GM21717 (cell line): ENCODE measurements at regions not wholly inside any gene's neighbourhood (a gene's known extent, or its start where the extent isn't known, plus 50 kb on each side); places are given as distances from the start of the nearest gene placed in this dataset.
"Not testable (repeated sequence)": the region's sequence is repeated elsewhere in the genome, so short reads cannot be mapped to it uniquely, and the experiment has no call there.

Experiments
- ATAC-seq: cut with Tn5 transposase; IDR thresholded peaks from one replicate; pipeline ENCODE4 v1.9.1; 2021; ENCODE audit warnings: mild to moderate bottlenecking, moderate library complexity; ENCODE audit not compliant: unreplicated experiment

DNA sequence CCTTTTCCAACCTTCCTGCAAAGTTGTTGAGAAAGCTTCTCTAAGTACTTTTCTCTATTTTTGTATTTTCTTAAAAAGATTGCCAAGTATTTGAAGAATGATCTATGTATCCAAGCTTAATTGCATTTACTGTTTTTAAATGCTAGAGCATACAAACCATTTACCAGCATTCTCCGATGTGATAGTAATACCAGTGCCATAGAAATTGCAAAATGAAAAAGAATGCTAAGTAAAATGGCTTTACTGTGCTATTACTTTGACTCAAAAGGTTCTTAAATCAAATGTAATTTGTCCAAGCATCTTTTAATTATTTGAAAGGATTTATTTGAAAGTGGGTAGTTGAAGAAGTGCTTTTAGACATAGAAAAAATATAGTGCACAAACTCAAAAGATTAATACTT lies 1183.2 kb downstream of the RAPGEF2 start:
- ATAC-seq = no peak

DNA sequence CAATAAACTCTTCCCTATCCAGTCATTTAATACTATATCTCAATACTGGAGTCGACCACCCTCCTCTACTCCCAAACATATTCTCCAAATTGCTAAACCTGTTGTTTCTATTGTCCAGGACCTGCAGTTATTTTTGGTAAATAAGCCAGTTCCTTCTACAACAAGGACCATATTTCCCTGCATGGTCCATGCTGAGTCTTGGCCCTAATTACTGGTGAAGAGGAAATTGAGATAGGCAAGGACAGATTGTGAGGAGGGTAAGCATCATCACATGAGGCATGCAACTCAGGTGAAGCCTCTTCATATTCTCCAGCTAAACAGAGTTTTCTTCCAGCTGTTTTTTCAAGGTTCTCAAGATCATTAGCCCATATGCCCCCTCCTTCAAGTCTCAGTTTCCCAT lies 1193.6 kb downstream of the RAPGEF2 start:
- ATAC-seq = no peak

DNA sequence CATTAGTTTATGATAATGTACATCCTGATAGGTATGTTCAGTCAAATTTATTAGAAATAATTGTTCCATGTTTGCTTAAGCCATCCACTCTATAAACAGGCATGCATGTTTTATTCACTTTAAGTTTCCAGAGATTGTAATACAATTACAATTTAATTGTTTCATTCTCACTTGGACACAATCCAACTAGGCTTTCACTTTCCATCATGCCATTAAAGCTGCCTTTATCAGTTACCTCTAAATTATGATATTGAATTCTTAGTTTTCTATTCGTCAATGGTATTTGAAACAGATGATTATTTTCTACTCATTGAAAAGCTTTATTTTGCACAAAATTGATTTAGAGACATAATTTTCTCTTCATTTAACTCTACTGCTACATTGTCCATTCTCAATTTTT lies 1196.3 kb downstream of the RAPGEF2 start:
- ATAC-seq = no peak

DNA sequence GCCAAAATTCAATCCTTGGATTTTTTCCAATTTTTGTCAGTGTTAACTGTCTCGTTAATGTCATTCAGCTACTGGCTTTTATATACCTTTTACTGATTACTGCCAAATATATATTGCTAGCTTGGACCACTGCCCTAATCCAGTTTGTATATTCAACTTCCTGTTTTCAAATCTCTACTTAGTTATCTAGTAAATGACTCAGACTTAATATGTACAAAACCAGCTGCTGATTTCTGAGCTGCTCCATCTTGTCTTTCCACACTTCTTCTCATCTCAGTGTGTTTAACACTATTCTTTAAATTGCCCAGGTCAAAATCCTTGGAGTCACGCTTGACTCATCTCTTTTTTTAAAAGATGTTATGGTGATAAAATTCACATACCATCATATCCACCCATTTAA lies 1196.7 kb downstream of the RAPGEF2 start:
- no peak for ATAC-seq

DNA sequence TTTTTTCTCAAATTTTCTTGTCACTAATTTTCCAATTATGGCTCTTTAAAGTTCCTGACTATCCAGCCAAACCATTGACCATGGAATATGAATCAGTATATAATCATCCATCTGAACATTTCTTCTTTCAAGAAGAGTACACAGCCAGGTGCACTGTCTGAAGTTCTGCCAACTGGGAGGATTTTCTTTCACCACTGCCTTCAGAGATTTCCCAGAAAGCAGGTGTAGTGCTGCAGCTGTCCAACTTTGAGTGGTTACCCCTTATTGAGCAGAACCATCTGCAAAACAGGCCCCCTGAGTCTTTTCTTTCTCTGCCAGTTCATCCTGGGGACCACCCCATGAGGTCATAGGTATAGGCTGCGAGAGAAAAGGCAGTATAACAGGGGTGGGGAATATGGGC lies 1213.2 kb downstream of the RAPGEF2 start:
- no peak for ATAC-seq

DNA sequence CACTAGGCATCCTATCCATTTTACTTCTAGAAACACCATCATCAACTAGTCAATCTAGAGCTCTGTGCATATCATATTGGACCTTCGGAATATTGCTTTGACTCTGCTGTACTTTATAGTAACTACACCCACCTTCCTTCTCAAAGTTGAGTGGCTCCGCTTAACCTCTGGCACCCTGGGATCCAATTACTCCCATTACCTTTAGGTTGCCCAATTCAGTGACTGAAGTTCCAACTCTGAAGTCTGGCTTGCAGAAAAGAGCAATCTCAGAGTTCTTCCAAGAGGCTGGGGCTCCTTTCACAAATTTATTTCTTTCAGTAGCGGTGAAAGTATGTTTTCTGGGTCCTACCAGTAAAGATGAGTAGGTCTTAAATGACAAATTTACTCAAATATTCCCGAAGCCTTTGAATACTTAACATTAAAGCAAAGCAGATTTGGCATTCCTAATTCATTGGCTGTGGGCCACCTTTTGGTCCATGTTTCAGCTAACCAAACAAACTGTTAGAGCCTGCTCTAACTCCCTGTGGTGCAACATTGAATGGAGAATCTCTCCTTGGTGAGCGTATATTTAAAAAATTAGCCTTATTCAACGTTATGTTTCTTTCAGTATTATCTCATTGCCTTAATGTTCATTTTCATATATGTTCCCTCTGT lies 1215.8 kb downstream of the RAPGEF2 start:
- ATAC-seq = no peak

DNA sequence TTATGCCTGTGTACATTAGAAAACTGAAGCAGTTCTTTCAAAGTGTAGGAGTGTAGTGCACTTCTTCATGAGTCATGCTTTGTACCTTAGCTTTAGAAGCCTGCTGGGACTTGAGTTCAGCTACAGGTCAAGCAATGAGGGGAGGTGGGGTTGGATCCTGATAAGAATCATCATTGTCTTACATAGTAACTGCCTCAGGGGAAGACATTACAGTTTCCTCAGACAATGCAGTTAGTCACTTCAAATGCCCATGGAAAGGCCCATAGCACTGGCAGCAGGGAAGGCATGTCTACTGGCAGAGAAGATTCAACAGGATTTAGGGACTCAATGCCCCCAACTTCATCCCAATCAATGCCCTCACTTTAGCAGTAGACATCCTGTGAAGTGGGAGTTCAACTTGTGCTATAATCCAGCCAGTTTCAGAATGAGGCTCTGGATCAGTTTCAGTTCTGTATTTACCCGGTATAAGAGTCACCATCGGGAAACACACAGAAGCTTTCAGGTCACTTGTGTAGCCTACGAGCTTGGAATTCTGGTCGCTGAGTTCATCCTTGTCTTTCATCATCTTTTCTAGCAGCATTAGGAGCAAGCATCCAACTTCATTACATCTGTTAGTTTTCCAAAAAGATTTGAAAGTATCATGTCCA lies 1216.5 kb downstream of the RAPGEF2 start:
- ATAC-seq = no peak

DNA sequence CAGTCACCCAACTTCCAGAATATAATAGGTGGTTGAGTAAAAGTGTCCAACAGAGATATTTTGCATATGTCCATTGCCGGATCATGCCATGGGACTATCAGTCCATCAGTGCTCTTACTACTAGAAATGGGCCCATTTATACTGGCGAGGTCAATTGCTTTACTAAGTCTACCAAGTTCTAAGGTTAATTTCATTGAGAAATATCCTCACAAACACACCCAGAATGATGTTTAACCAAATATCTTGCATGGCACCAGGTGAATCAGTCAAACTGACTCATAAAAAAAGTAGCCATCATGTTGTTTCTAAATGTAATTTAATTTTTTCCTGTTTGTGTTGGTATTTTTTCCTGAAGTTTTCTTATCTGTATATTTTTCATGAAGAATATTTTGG lies 1217.0 kb downstream of the RAPGEF2 start:
- ATAC-seq = no peak

DNA sequence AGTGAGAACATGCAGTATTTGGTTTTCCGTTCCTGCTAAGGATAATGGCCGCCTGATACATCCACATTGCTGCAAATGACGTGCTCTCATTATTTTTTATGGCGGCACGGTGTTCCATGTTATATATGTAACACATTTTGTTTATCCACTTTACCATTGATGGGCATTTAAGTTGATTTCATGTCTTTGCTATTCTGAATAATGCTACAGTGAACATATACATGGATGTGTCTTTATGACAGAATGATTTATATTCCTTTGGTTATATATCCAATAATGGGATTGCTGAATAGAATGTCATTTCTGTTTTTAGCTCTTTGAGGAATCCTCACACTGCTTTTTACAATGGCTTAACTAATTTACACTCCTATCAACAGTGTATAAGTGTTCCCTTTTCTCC lies 1223.2 kb downstream of the RAPGEF2 start:
- no peak for ATAC-seq

DNA sequence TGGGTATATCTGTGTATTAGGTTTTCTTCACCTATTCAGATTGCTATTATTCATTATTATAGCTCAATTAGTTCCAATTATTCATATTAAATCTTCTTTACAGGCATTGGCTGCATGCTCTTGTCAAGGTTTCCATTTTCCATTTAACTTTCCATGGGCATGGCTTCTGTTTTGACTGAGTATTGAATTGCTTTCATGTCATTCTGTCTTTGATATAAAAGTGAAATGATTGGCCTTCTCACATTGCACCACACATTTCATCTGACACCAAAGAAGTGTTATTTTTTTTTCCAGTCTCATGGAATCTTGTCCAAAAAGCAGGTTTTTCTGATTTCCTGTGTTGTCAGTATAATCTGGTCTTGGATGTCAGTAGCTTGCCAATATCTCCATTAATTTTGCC lies 1244.3 kb downstream of the RAPGEF2 start:
- no peak for ATAC-seq

DNA sequence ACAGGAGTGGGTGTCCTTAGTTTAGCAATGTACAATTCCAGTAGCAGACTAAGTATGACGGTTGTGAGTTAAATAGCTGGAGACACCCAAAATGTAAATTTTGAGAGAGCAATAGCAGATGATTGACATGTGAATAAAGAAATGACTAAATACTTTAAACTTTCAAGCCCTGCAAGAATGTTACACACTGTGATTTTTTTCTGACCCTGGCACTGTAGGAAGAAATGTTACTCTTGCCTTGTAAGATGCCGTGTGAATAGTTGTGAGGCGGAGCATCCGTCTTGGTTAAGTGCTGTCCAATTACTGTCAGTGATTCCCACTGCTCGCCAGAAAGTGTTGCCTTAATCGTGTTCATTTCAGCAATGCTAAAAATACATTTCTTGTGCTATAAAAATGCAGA lies 1248.1 kb downstream of the RAPGEF2 start:
- ATAC-seq = no peak

DNA sequence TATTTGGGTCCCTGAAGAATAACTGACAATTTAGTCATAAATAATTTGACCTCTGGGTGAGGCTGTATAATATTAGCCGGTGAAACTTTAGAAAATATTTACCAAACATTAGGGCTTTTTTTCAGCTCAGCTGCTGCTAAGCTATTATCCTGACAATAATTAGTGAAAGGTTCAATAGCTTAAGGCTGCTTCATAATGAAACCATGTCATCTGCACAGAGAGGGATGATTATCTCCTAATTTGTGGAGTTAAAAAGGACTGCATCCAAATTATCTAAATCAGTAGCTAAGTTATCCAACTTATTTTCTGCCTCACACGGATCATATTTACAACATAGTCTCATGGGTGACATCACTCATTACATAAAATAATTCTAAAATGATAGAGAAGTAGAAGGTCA lies 1249.8 kb downstream of the RAPGEF2 start:
- ATAC-seq = no peak

DNA sequence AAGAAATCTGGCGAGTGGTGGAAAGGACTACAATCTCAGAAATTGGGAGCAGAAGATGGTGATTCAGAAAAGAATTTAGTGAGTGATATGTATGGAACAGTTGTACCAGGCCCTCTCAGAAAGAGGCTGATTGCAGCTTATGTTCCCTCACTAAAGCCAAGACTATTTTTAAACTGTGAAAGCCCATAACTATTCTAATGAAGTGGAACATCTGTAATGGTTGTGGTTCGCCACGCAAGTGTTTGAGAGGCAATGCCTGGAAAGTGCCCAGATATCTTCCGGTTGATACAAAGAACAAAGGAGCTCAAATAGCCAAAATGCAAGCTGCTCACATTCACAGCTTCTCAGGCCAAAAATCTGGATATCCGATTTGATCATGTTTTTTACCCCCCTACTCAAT lies 1250.7 kb downstream of the RAPGEF2 start:
- ATAC-seq = no peak

DNA sequence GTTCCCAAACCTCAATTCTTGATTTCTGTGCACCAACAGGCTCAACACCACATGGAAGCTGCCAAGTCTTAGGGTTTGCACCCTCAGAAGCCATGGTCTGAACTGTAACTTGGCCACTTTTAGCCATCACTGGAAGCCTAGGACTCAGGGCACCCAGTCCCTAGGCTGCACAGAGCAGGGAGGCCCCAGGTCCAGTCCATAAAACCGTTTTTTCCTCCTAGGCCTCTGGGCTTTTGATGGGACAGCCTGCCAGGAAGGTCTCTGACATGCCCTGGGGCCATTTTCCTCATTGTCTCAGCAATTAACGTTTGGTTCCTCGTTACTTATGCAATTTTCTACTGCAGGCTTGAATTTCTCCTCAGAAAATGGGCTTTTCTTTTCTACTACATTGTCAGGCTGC lies 1259.6 kb downstream of the RAPGEF2 start:
- no peak for ATAC-seq

DNA sequence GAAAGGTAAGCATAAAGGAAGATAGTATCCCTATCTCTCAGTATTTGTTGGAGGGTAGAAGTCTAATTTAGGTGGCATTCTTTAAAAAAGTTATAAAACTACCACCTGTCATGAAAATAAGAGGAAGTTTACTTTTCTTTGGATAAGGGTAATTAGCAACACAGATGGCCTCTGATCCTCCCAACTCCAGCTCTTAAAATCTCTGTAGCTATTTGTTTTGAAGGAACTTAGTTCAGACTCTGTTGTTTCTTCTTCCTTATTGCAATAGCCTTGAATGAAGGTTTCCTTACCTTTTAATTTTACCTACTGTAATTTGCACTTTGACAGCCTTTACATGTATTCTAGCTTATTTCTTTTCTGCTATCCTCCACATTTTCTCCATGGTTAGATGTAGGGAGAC lies 1261.3 kb downstream of the RAPGEF2 start:
- no peak for ATAC-seq

DNA sequence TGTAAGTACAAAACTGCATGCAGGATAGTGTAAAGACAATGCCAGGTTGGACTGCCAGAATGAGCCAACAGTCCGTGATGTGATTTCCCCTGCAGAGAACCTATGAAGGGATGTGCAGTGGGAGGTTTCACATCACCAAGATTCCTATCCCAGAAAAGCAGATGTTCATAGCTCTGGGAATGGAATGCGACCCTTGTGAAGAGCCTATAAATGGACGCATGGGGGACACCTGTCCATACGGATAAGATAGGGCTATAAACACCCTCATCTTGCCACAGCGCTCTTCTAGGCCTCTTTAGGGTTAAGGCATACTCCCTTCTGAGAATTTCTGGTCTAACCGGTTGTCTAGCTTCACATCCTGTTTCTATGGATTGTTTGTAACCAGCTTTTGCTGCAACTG lies 1261.8 kb downstream of the RAPGEF2 start:
- not testable (repeated sequence) for ATAC-seq

DNA sequence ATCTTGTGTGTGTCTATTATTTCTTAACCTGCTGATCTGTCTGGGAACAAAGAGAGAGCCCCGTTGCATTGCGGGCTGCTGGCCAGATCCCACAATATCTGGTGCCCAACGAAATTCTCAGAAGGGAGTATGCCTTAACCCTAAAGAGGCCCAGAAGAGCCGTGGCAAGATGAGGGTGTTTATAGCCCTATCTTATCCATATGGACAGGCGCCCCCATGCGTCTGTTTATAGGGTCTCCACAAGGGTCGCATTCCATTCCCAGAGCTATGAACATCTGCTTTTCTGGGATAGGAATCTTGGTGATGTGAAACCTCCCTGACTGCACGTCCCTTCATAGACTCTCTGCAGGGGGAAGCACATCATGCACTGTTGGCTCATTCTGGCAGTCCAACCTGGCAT lies 1262.5 kb downstream of the RAPGEF2 start:
- ATAC-seq = not testable (repeated sequence)

DNA sequence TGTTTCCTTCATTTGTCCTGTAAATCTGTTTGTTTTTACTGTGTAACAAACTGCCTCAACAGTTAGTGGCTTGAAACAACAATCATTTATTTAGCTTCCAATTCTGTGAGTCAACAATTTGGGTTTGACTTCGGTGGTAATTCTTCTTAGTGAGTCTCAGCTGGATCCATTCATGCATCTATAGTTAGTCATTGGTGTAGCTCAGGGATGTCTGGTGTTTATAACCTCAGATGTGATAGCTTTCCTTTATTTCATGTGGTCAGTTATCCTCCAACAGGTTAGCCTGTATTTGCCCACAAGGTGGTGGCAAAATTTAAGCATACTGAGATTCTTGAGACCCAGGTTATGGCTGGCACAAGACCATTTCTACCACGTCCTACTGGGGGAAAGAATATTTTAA lies 1267.2 kb downstream of the RAPGEF2 start:
- ATAC-seq = no peak

DNA sequence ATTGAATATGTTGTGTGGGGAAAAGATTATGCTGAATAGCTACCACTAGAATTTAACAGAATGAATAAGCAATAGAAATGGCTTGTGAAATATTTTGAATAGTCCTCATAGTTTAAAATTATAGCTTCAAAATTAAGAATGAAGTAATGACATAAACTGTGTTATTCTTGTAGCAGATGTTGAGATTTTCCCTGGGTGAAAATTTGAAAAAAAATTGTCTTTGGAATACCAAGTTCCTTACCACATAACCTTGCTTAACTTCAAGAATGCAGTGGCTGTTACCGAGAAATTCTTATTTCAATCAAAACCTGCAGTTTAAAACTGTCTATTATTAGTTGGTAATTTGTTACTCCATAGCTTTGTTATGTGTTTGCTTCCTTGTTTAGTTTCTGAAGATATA lies 1268.6 kb downstream of the RAPGEF2 start:
- ATAC-seq = no peak

DNA sequence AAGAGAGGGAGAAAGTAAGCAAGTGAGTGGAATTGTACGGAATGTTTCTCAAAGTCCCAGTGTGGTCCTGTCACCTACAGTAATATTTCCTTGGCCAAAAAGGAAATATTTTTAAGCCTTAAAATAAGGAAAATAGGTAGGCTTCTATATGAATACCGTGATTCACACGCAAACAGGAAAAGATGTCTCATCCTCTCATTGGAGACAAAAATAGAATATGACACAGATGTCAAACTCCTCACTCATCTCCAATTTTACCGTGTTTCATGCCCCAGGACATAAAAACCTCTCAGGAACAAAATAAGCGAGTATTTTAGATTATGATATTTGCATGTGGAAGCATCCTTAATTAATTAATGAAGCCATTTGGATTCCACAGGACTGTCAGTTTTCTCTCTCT lies 1269.5 kb downstream of the RAPGEF2 start:
- no peak for ATAC-seq

DNA sequence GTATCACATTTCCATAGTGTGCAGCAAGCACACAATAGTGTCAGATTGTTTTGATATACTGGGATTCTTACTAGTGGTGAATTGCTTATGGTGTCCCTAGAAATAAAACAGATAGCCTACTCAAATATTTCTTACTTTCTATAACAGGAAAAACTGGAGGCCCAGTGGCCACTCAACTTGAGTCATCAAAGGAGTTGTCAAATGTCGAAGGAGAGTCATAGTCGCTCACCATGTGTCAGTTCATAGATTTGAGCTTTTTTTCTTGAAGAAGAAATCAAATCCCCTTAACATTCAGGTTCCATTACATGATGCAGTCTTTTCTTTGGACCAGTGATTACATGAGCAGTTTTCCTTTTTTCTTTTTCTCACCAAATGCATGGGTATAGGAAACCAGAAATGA lies 1271.0 kb downstream of the RAPGEF2 start:
- no peak for ATAC-seq

DNA sequence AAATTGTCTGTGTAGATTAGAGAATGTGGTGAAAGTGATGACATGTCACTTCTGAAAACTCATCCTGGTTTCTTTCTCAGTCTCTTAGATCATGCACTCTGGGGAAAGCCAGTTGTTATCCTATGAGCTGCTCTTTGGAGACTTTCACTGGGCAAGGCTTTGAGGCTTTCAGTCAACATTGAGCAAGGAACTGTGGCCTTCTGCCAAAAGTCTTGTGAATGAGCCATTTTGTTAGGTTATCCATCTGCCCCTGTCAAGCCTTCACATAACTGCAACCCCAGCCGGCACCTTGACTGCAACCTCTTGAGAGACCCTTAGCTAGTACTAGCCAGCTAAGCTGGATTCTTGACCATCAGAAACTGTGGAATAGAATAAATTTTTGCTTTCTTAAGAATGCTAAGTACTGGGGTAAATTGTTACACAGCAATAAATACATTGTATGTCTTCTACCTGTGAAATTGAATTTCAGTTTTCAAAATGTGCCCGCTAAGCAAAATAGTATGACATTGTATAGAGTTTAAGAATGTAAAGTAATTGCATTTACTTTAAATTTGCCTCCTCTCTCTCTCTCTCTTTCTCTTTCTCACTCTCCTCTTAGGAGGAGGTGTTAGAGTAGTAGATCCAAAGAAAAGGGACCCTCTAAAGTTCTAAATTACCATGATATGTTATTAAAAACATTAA lies 1273.0 kb downstream of the RAPGEF2 start:
- ATAC-seq = no peak
